ENCODE measurements at regions not wholly inside any gene's neighbourhood (a gene's known extent, or its start where the extent isn't known, plus 50 kb on each side); places are given as distances from the start of the nearest gene placed in this dataset.
A peak's percentile ranks its signal among the peaks of the same experiment; 100 is the strongest.

GRCh38 chr4:124243671-124244366, 468.7 kb downstream of the ANKRD50 start:
- no peak for DNase-seq

GRCh38 chr4:124253080-124253479, 459.5 kb downstream of the ANKRD50 start:
- no peak for DNase-seq

- DNase-seq, result peak; percentile 94
Observed at GRCh38 chr4:124262211-124263179, 450.0 kb downstream of the ANKRD50 start.

GRCh38 chr4:124265701-124266100, 446.8 kb downstream of the ANKRD50 start:
- no peak for DNase-seq

GRCh38 chr4:124266721-124267120, 445.8 kb downstream of the ANKRD50 start:
- DNase-seq, result peak; percentile 59

- DNase-seq, result no peak
Observed at GRCh38 chr4:124276461-124276860, 436.1 kb downstream of the ANKRD50 start.

GRCh38 chr4:124277691-124278090, 434.8 kb downstream of the ANKRD50 start:
- no peak for DNase-seq

GRCh38 chr4:124278477-124278876, 434.1 kb downstream of the ANKRD50 start:
- no peak for DNase-seq

- peak; percentile 64 for DNase-seq
Observed at GRCh38 chr4:124279741-124280140, 432.8 kb downstream of the ANKRD50 start.

- peak; percentile 61 for DNase-seq
Observed at GRCh38 chr4:124282301-124282898, 430.1 kb downstream of the ANKRD50 start.

- DNase-seq, result no peak
Observed at GRCh38 chr4:124288706-124289486, 423.6 kb downstream of the ANKRD50 start.

- no peak for DNase-seq
Observed at GRCh38 chr4:124290678-124291077, 421.9 kb downstream of the ANKRD50 start.

GRCh38 chr4:124295413-124295812, 417.1 kb downstream of the ANKRD50 start:
- no peak for DNase-seq

GRCh38 chr4:124304941-124305340, 407.6 kb downstream of the ANKRD50 start:
- peak; percentile 50 for DNase-seq

GRCh38 chr4:124306352-124306751, 406.2 kb downstream of the ANKRD50 start:
- no peak for DNase-seq

GRCh38 chr4:124307143-124307542, 405.4 kb downstream of the ANKRD50 start:
- no peak for DNase-seq

- DNase-seq, result no peak
Observed at GRCh38 chr4:124318292-124318691, 394.2 kb downstream of the ANKRD50 start.

- peak; percentile 54 for DNase-seq
Observed at GRCh38 chr4:124321364-124321763, 391.2 kb downstream of the ANKRD50 start.

- peak; percentile 89 for DNase-seq
Observed at GRCh38 chr4:124322234-124323065, 390.1 kb downstream of the ANKRD50 start.

- DNase-seq, result no peak
Observed at GRCh38 chr4:124325690-124326089, 386.8 kb downstream of the ANKRD50 start.

- DNase-seq, result no peak
Observed at GRCh38 chr4:124329134-124329533, 383.4 kb downstream of the ANKRD50 start.

Measured in tongue (tissue), 1 donor.